Spinal cord (tissue), 9 donors: ENCODE measurements at regions not wholly inside any gene's neighbourhood (a gene's known extent, or its start where the extent isn't known, plus 50 kb on each side); places are given as distances from the start of the nearest gene placed in this dataset.
"Not testable (repeated sequence)": the region's sequence is repeated elsewhere in the genome, so short reads cannot be mapped to it uniquely, and the experiment has no call there.

ENCODE experiments used
- DNase-seq, 6 donors: peaks; one replicate each; pipeline versions ENCODE4 v3.0.0 to v3.0.0-alpha.2; 2013 to 2015; ENCODE audit warnings: low spot score in 6 of 6, low read depth in 4 of 6
- H3K27ac ChIP-seq: one replicate; pipeline ENCODE4 v1.5.1; 2013; ENCODE audit warnings: low read depth, low read length, control low read depth
- H3K27me3 ChIP-seq: one replicate; pipeline ENCODE4 v1.6.1; 2013; ENCODE audit warnings: low read length; ENCODE audit not compliant: control insufficient read depth, insufficient read depth
- H3K36me3 ChIP-seq: one replicate; pipeline ENCODE4 v1.6.1; 2013; ENCODE audit warnings: low read length; ENCODE audit not compliant: control insufficient read depth, insufficient read depth
- H3K4me1 ChIP-seq: one replicate; pipeline ENCODE4 v1.6.1; 2013; ENCODE audit warnings: low read length; ENCODE audit not compliant: control insufficient read depth, insufficient read depth
- H3K4me3 ChIP-seq: one replicate; pipeline ENCODE4 v1.5.1; 2013; ENCODE audit warnings: low read depth, low read length, control low read depth
- H3K9me3 ChIP-seq: one replicate; pipeline ENCODE4 v1.6.1; 2013; ENCODE audit warnings: low read length; ENCODE audit not compliant: control insufficient read depth, insufficient read depth
- WGBS: methylation state at CpG from one replicate; pipeline ENCODE4 v1.1.5; 2013; ENCODE audit warnings: missing lambda C conversion rate; ENCODE audit not compliant: insufficient coverage; 5-methylcytosine and 5-hydroxymethylcytosine counted together
- donor health status: healthy.

DNA sequence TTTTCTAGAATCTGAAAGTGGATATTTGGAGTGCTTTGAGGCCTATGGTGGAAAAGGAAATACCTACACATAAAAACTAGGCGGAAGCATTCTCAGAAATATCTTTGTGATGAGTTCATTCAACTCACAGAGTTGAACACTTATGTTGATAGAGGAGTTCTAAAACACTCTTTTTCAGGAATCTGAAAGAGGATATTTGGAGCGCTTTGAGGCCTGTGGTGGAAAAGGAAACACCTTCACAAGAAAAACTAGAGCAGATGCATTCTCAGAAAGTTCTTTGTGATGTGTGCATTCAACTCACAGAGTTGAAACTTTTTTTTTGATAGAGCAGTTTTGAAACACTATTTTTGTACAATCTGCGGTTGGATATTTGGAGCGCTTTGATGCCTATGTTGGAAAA, 1250.0 kb upstream of the DEFB115 start:
- no CpG with 5 or more reads among the region's 4 CpGs for whole genome bisulfite sequencing
- DNase-seq: peak in 1 of 6 donors; percentile 0
- not testable (repeated sequence) for H3K36me3 ChIP-seq, H3K4me1 ChIP-seq, H3K27ac ChIP-seq, H3K4me3 ChIP-seq, H3K9me3 ChIP-seq, H3K27me3 ChIP-seq
